Gastrocnemius medialis (tissue), 4 donors: ENCODE measurements at regions not wholly inside any gene's neighbourhood (a gene's known extent, or its start where the extent isn't known, plus 50 kb on each side); places are given as distances from the start of the nearest gene placed in this dataset.

Experiments
- ATAC-seq, 2 donors: fragments of 150-250 bp; one replicate each; pipeline ENCODE4 v1.9.1; 2016
- DNase-seq, 2 donors: peaks; one replicate each; pipeline ENCODE4 v3.0.0-alpha.2; 2019
- H3K27ac ChIP-seq, 4 donors: fragments of 200-600 bp; sonication (generic); 1 replicate in 1 of 4; 2 replicates in 3 of 4; pipeline ENCODE4 v1.5.1; 2016 to 2018; ENCODE audit warnings: mild to moderate bottlenecking in 2 of 4, moderate library complexity in 1 of 4
- H3K27me3 ChIP-seq, 3 donors: fragments of 200-600 bp; sonication (generic) in 2 of 3; 1 replicate in 1 of 3; 2 replicates in 2 of 3; pipeline versions ENCODE4 v1.5.1 to v1.6.0; 2016 to 2019; ENCODE audit warnings: mild to moderate bottlenecking in 1 of 3, moderate library complexity in 1 of 3
- H3K36me3 ChIP-seq, 2 donors: fragments of 200-600 bp; sonication (generic) in 1 of 2; one replicate each; pipeline ENCODE4 v1.5.1; 2017 to 2018
- H3K4me1 ChIP-seq, 2 donors: fragments of 200-600 bp; sonication (generic) in 1 of 2; one replicate each; pipeline ENCODE4 v1.5.1; 2016 to 2017; ENCODE audit warnings: mild to moderate bottlenecking in 2 of 2
- H3K4me3 ChIP-seq, 4 donors: fragments of 200-600 bp; sonication (generic) in 3 of 4; 1 replicate in 1 of 4; 2 replicates in 3 of 4; pipeline ENCODE4 v1.5.1; 2016 to 2019; ENCODE audit warnings: mild to moderate bottlenecking in 2 of 4
- H3K9me3 ChIP-seq, 3 donors: fragments of 200-600 bp; sonication (generic) in 2 of 3; 1 replicate in 1 of 3; 2 replicates in 2 of 3; pipeline ENCODE4 v1.5.1; 2016 to 2019
- CTCF ChIP-seq, 5 experiments: fragments of 450-650 bp in 3 of 5; fragments of 200-600 bp in 2 of 5; sonication (generic) in 2 of 5; IDR thresholded peaks in 4 of 5; conservative IDR thresholded peaks in 1 of 5; 1 replicate in 4 of 5; 2 replicates in 1 of 5; pipeline ENCODE4 v1.5.1; 2016 to 2019; ENCODE audit warnings: antibody characterized with exemption in 5 of 5, mild to moderate bottlenecking in 3 of 5, moderate library complexity in 3 of 5
- POLR2A ChIP-seq, 2 donors: fragments of 450-650 bp; IDR thresholded peaks; one replicate each; pipeline ENCODE4 v1.6.1; 2017; ENCODE audit warnings: antibody characterized with exemption in 2 of 2, mild to moderate bottlenecking in 2 of 2, moderate library complexity in 2 of 2
- in situ Hi-C, 4 donors: fragments of 200-750 bp; cut with MboI; loops; one replicate each; pipeline versions ENCODE4 v1.15.0 to v1.8.0; 2017; ENCODE audit warnings: low sequenced_read_pairs in 4 of 4
- intact Hi-C: fragments of 100-400 bp; cut with DNase I; formaldehyde crosslinking; loops from one replicate; pipeline ENCODE4 v1.15.1; 2023; ENCODE audit warnings: low total_unique reads

GRCh38 chr17:6893382-6894205 lies 62.1 kb upstream of the TEKT1 start:
- Histone ChIP-seq H3K27me3 (peaks cover 27 to 40% (median 32%) of the 10 kb centered on the region in 3 donors), H3K4me1 (no peaks in the 10 kb centered on the region), H3K27ac (no peak overlapping the region), H3K4me3 (no peak overlapping the region), H3K36me3 (no peaks in the 10 kb centered on the region), H3K9me3 (no peaks in the 10 kb centered on the region)
- in situ Hi-C loops (no loop called here), intact Hi-C loops (no loop called here)
- TF ChIP-seq CTCF (IDR thresholded peaks at IDR 0.05 in 4 of 5, conservative IDR thresholded peaks at IDR 0.05 in 1 of 5) (no peak), POLR2A (IDR thresholded peaks at IDR 0.05) (no peak)
- no peak for ATAC-seq
- no peak for DNase-seq

- H3K4me1 ChIP-seq = no peaks in the 10 kb centered on the region
- H3K27ac ChIP-seq = no peak overlapping the region
- H3K4me3 ChIP-seq = no peak overlapping the region
- no peaks in the 10 kb centered on the region for H3K9me3 ChIP-seq
- TF ChIP-seq CTCF (IDR thresholded peaks at IDR 0.05 in 4 of 5, conservative IDR thresholded peaks at IDR 0.05 in 1 of 5) = peak in 2 of 5 experiments; percentile 14 to 23
- TF ChIP-seq POLR2A (IDR thresholded peaks at IDR 0.05) = no peak
- ATAC-seq = no peak
- intact Hi-C loops = no loop called here
- in situ Hi-C loops = no loop called here
- no peaks in the 10 kb centered on the region for H3K36me3 ChIP-seq
- H3K27me3 ChIP-seq = peaks cover 27 to 40% (median 32%) of the 10 kb centered on the region in 3 donors
- DNase-seq = no peak
Measured at GRCh38 chr17:6894206-6894528, 62.6 kb upstream of the TEKT1 start.

GRCh38 chr17:6901086-6901485 lies 69.6 kb upstream of the TEKT1 start:
- peaks cover 0 to 9% (median 3%) of the 10 kb centered on the region in 3 donors for H3K27me3 ChIP-seq
- intact Hi-C loops = no loop called here
- H3K4me1 ChIP-seq = no peaks in the 10 kb centered on the region
- no peak for ATAC-seq
- TF ChIP-seq POLR2A (IDR thresholded peaks at IDR 0.05) (no peak), CTCF (IDR thresholded peaks at IDR 0.05 in 4 of 5, conservative IDR thresholded peaks at IDR 0.05 in 1 of 5) (no peak)
- no peak for DNase-seq
- no peaks in the 10 kb centered on the region for H3K9me3 ChIP-seq
- no peak overlapping the region for H3K27ac ChIP-seq
- no peaks in the 10 kb centered on the region for H3K36me3 ChIP-seq
- H3K4me3 ChIP-seq = no peak overlapping the region
- in situ Hi-C loops = loop anchor here in 1 of 4 donors (25.0 kb wide), 1 partner anchor 261 kb away; no protein-coding TSS in a partner anchor

- DNase-seq (no peak), ATAC-seq (no peak)
- in situ Hi-C loops = loop anchor here in 1 of 4 donors (25.0 kb wide), 1 partner anchor 259 kb away; no protein-coding TSS in a partner anchor
- TF ChIP-seq CTCF (IDR thresholded peaks at IDR 0.05 in 4 of 5, conservative IDR thresholded peaks at IDR 0.05 in 1 of 5) (no peak), POLR2A (IDR thresholded peaks at IDR 0.05) (no peak)
- Histone ChIP-seq H3K4me1 (no peaks in the 10 kb centered on the region), H3K36me3 (no peaks in the 10 kb centered on the region), H3K9me3 (no peaks in the 10 kb centered on the region), H3K4me3 (no peak overlapping the region), H3K27me3 (no peaks in the 10 kb centered on the region), H3K27ac (no peak overlapping the region)
- intact Hi-C loops = no loop called here
Measured at GRCh38 chr17:6903326-6903900, 71.9 kb upstream of the TEKT1 start.
